Endothelial cell of umbilical vein (primary cell): ENCODE measurements at regions not wholly inside any gene's neighbourhood (a gene's known extent, or its start where the extent isn't known, plus 50 kb on each side); places are given as distances from the start of the nearest gene placed in this dataset.

Experiments used
- BruUV-seq: library from RNA; stranded (reverse); fragments of 400-500 nt; replicated peaks from 2 replicates; lab custom pipeline; 2021; lab: Mats Ljungman, UMichigan
- CTCF ChIA-PET: fragments of 300-600, 350-600 bp; sonication (Branson Sonifier 250); formaldehyde crosslinking; loops from one replicate; lab custom pipeline; 2021; ENCODE audit warnings: antibody characterized with exemption, inconsistent platforms; lab: Charles Lee
- POLR2A ChIA-PET: fragments of 300-600, 350-600 bp; sonication (Branson Sonifier 250); formaldehyde crosslinking; loops from one replicate; lab custom pipeline; 2021; ENCODE audit warnings: antibody characterized with exemption, inconsistent platforms; lab: Charles Lee
- DNase-seq: peaks from one replicate; pipeline ENCODE4 v3.0.0-alpha.2; 2011; ENCODE audit warnings: low read depth, low spot score
- FAIRE-seq: peaks from 2 replicates; lab custom pipeline; 2011; peaks lifted over from hg19 to GRCh38; lab: Jason Lieb, UNC
- H2AFZ ChIP-seq: 2 replicates; pipeline ENCODE4 v1.6.0; 2012; ENCODE audit warnings: low read depth, low read length, control low read depth, inconsistent platforms
- H3K27ac ChIP-seq: 2 replicates; pipeline ENCODE4 v1.5.1; 2011; ENCODE audit warnings: low read depth, mild to moderate bottlenecking, control low read depth, low read length, moderate library complexity; ENCODE audit not compliant: insufficient read depth
- H3K27me3 ChIP-seq, 2 experiments: 2 replicates each; pipeline versions ENCODE4 v1.6.0 to v1.6.1; 2011; ENCODE audit warnings: low read length in 2 of 2, mixed read lengths in 1 of 2; ENCODE audit not compliant: control insufficient read depth in 2 of 2, insufficient read depth in 2 of 2
- H3K36me3 ChIP-seq, 2 experiments: 2 replicates in 1 of 2; 3 replicates in 1 of 2; pipeline ENCODE4 v1.5.1; 2011; ENCODE audit warnings: low read length in 2 of 2, mild to moderate bottlenecking in 1 of 2, moderate library complexity in 1 of 2; ENCODE audit not compliant: control insufficient read depth in 2 of 2, insufficient read depth in 2 of 2; ENCODE audit errors: extremely low read depth in 1 of 2
- H3K4me1 ChIP-seq: 3 replicates; pipeline ENCODE4 v1.5.1; 2011; ENCODE audit warnings: mild to moderate bottlenecking, low read length; ENCODE audit not compliant: control insufficient read depth, insufficient read depth; ENCODE audit errors: extremely low read depth
- H3K4me2 ChIP-seq: 2 replicates; pipeline ENCODE4 v1.6.1; 2011; ENCODE audit warnings: low read length, control low read depth, mixed read lengths; ENCODE audit not compliant: insufficient read depth
- H3K4me3 ChIP-seq, 3 experiments: fragments of 200-600 bp in 1 of 3; sonication (generic), shearing (Covaris generic) in 1 of 3; replicated peaks in 1 of 3; 2 replicates each; pipeline ENCODE4 v1.5.1; 2011 to 2016; ENCODE audit warnings: control low read depth in 3 of 3, low read length in 3 of 3, mild to moderate bottlenecking in 2 of 3, inconsistent platforms in 1 of 3, low read depth in 1 of 3, moderate library complexity in 1 of 3; ENCODE audit not compliant: insufficient read depth in 1 of 3
- H3K79me2 ChIP-seq: 2 replicates; pipeline ENCODE4 v1.6.0; 2012; ENCODE audit warnings: low read length, inconsistent platforms; ENCODE audit not compliant: control insufficient read depth, insufficient read depth
- H3K9ac ChIP-seq: replicated peaks from 2 replicates; pipeline ENCODE3; 2011; ENCODE audit warnings: low read length, control low read depth; ENCODE audit not compliant: insufficient read depth; ENCODE audit errors: extremely low read depth
- H3K9me1 ChIP-seq: replicated peaks from 3 replicates; pipeline ENCODE4 v1.6.0; 2011; ENCODE audit warnings: mild to moderate bottlenecking, low read length; ENCODE audit not compliant: control insufficient read depth, insufficient read depth; ENCODE audit errors: extremely low read depth
- H3K9me3 ChIP-seq: replicated peaks from 2 replicates; pipeline ENCODE4 v1.5.1; 2012; ENCODE audit warnings: low read length, inconsistent platforms; ENCODE audit not compliant: control insufficient read depth, insufficient read depth
- H4K20me1 ChIP-seq: replicated peaks from 2 replicates; pipeline ENCODE3; 2011; ENCODE audit warnings: mild to moderate bottlenecking, low read length; ENCODE audit not compliant: control insufficient read depth, insufficient read depth; ENCODE audit errors: extremely low read depth
- CTCF ChIP-seq, 2 donors: IDR thresholded peaks; 1 replicate in 1 of 2; 2 replicates in 1 of 2; pipeline ENCODE4 v1.5.1; 2011; ENCODE audit warnings: low read length in 2 of 2, mild to moderate bottlenecking in 2 of 2, moderate library complexity in 2 of 2, control low read depth in 1 of 2, inconsistent platforms in 1 of 2, low read depth in 1 of 2; ENCODE audit not compliant: insufficient read depth in 1 of 2; ENCODE audit errors: extremely low read depth in 1 of 2
- EZH2 ChIP-seq: IDR thresholded peaks from 2 replicates; pipeline ENCODE4 v1.6.1; 2012; ENCODE audit warnings: borderline replicate concordance, low read depth, mild to moderate bottlenecking, moderate library complexity, low read length, inconsistent platforms; ENCODE audit not compliant: severe bottlenecking
- FOS ChIP-seq: IDR thresholded peaks from 2 replicates; pipeline ENCODE4 v1.6.1; 2011; ENCODE audit warnings: mild to moderate bottlenecking, low read length, moderate library complexity, borderline replicate concordance; ENCODE audit not compliant: insufficient read depth
- GATA2 ChIP-seq: IDR thresholded peaks from 2 replicates; pipeline ENCODE4 v1.7.0; 2011; ENCODE audit warnings: low read depth, mild to moderate bottlenecking, moderate library complexity, mixed read lengths, low read length; ENCODE audit not compliant: insufficient read length, insufficient read depth
- JUN ChIP-seq: IDR thresholded peaks from 2 replicates; pipeline ENCODE4 v1.6.1; 2011; ENCODE audit warnings: borderline replicate concordance, low read depth; ENCODE audit not compliant: insufficient read length, insufficient read depth
- MAX ChIP-seq: IDR thresholded peaks from 2 replicates; pipeline ENCODE4 v1.6.1; 2011; ENCODE audit not compliant: insufficient read depth, insufficient read length
- MYC ChIP-seq: IDR thresholded peaks from one replicate; pipeline ENCODE4 v1.6.1; 2011; ENCODE audit warnings: mild to moderate bottlenecking, low read depth, low read length
- POLR2A ChIP-seq: IDR thresholded peaks from 2 replicates; pipeline ENCODE4 v1.6.1; 2012; ENCODE audit warnings: low read depth, mild to moderate bottlenecking, control low read depth, low read length
- POLR2AphosphoS5 ChIP-seq: IDR thresholded peaks from 2 replicates; pipeline ENCODE4 v1.6.1; 2012; ENCODE audit warnings: low read depth, mild to moderate bottlenecking, control low read depth, low read length, moderate library complexity; ENCODE audit not compliant: insufficient read depth
- dilution Hi-C: fragments of 300-500 bp; cut with MboI; formaldehyde crosslinking; loops from one replicate; pipeline ENCODE4 v1.15.0; 2019; ENCODE audit warnings: low sequenced_read_pairs; ENCODE audit not compliant: extremely low pct_ligation_motif_present
- intact Hi-C: fragments of 100-400 bp; cut with micrococcal nuclease; formaldehyde crosslinking; loops from one replicate; pipeline ENCODE4 v1.10.0; 2022

GRCh38 chr1:69436151-69436550 lies 131.6 kb upstream of the LRRC7 start:
- no peaks in the 10 kb centered on the region for H3K79me2 ChIP-seq
- H3K4me1 ChIP-seq, result no peaks in the 10 kb centered on the region
- H3K4me3 ChIP-seq, result no peak overlapping the region
- DNase-seq (no peak), FAIRE-seq (no peak)
- no TSS peak for BruUV-seq
- H3K9me3 ChIP-seq, result no peaks in the 10 kb centered on the region
- ChIA-PET CTCF (no interaction called here), POLR2A (no interaction called here)
- no peaks in the 10 kb centered on the region for H4K20me1 ChIP-seq
- no peaks in the 10 kb centered on the region for H3K36me3 ChIP-seq
- no peaks in the 10 kb centered on the region for H3K27me3 ChIP-seq
- H2AFZ ChIP-seq, result no peak overlapping the region
- no peaks in the 10 kb centered on the region for H3K9me1 ChIP-seq
- dilution Hi-C loops, result no loop called here
- no peak for TF ChIP-seq POLR2A
- no peak for TF ChIP-seq GATA2
- TF ChIP-seq JUN, result no peak
- TF ChIP-seq CTCF (IDR thresholded peaks at IDR 0.05; ENCODE audit: extremely low read depth in 1 of 2, insufficient read depth in 1 of 2, low read depth in 1 of 2, low read length in 2 of 2), result no peak
- no peak for TF ChIP-seq FOS
- no peak overlapping the region for H3K4me2 ChIP-seq
- no peak overlapping the region for H3K9ac ChIP-seq
- intact Hi-C loops, result no loop called here
- H3K27ac ChIP-seq, result no peak overlapping the region

GRCh38 chr1:69438056-69438795 lies 129.5 kb upstream of the LRRC7 start:
- POLR2A ChIA-PET, result no interaction called here
- intact Hi-C loops, result no loop called here
- H3K27ac ChIP-seq, result no peak overlapping the region

More at GRCh38 chr1:69438056-69438795, 129.5 kb upstream of the LRRC7 start:
- CTCF ChIA-PET, result no interaction called here
- no peak overlapping the region for H3K4me2 ChIP-seq
- H3K36me3 ChIP-seq, result no peaks in the 10 kb centered on the region
- no peak overlapping the region for H3K4me3 ChIP-seq
- H3K27me3 ChIP-seq, result no peaks in the 10 kb centered on the region
- no peak overlapping the region for H3K9ac ChIP-seq
- H3K4me1 ChIP-seq, result no peaks in the 10 kb centered on the region
- H4K20me1 ChIP-seq, result no peaks in the 10 kb centered on the region
- dilution Hi-C loops, result no loop called here
- DNase-seq (no peak), FAIRE-seq (no peak)
- no peaks in the 10 kb centered on the region for H3K9me1 ChIP-seq
- H3K79me2 ChIP-seq, result no peaks in the 10 kb centered on the region
- TF ChIP-seq POLR2AphosphoS5 (no peak), FOS (no peak), EZH2 (no peak), JUN (no peak), GATA2 (no peak), CTCF (IDR thresholded peaks at IDR 0.05; ENCODE audit: extremely low read depth in 1 of 2, insufficient read depth in 1 of 2, low read depth in 1 of 2, low read length in 2 of 2) (no peak), POLR2A (no peak), MAX (no peak), MYC (no peak)
- no peak overlapping the region for H2AFZ ChIP-seq
- no peaks in the 10 kb centered on the region for H3K9me3 ChIP-seq
- no TSS peak for BruUV-seq
